SU-DHL-6 (cell line): ENCODE measurements at regions not wholly inside any gene's neighbourhood (a gene's known extent, or its start where the extent isn't known, plus 50 kb on each side); places are given as distances from the start of the nearest gene placed in this dataset.
"Not testable (repeated sequence)": the region's sequence is repeated elsewhere in the genome, so short reads cannot be mapped to it uniquely, and the experiment has no call there.

Experiments used
- H2AFZ ChIP-seq: fragments of 200-600 bp; sonication (generic); 2 replicates; pipeline ENCODE4 v1.6.1; 2014; ENCODE audit warnings: low read depth, mild to moderate bottlenecking, moderate library complexity, mixed read lengths, antibody characterized with exemption, low read length; ENCODE audit not compliant: severe bottlenecking
- H3F3A ChIP-seq: fragments of 200-600 bp; shearing (Covaris generic); 2 replicates; pipeline ENCODE4 v1.6.0; 2016; ENCODE audit warnings: antibody characterized with exemption, mild to moderate bottlenecking; ENCODE audit not compliant: insufficient read depth
- H3K27ac ChIP-seq: fragments of 200-600 bp; sonication (generic); 2 replicates; pipeline ENCODE4 v1.5.1; 2016; ENCODE audit warnings: low read depth, mild to moderate bottlenecking, low read length, moderate library complexity, mixed read lengths
- H3K27me3 ChIP-seq: fragments of 200-600 bp; sonication (generic), shearing (Covaris generic); 2 replicates; pipeline ENCODE4 v1.6.0; 2014; ENCODE audit warnings: mild to moderate bottlenecking, low read length
- H3K36me3 ChIP-seq: fragments of 200-600 bp; sonication (generic); 2 replicates; pipeline ENCODE4 v1.6.1; 2014; ENCODE audit warnings: mild to moderate bottlenecking, low read length, mixed read lengths
- H3K4me2 ChIP-seq: fragments of 300-600, 200-600 bp; shearing (Covaris generic), sonication (generic); 2 replicates; pipeline ENCODE4 v1.6.0; 2014; ENCODE audit warnings: low read length, low read depth, mild to moderate bottlenecking; ENCODE audit not compliant: poor library complexity, severe bottlenecking
- H3K4me3 ChIP-seq: fragments of 200-600 bp; sonication (generic); 2 replicates; pipeline ENCODE4 v1.5.1; 2014; ENCODE audit warnings: antibody characterized with exemption, low read length, mild to moderate bottlenecking, mixed read lengths; ENCODE audit not compliant: insufficient read depth, poor library complexity, severe bottlenecking
- H3K79me2 ChIP-seq: fragments of 200-600 bp; sonication (generic); 2 replicates; pipeline ENCODE4 v1.6.1; 2014; ENCODE audit warnings: mild to moderate bottlenecking, low read length, moderate library complexity; ENCODE audit not compliant: insufficient read depth
- H3K9ac ChIP-seq: fragments of 200-600 bp; sonication (generic); 2 replicates; pipeline ENCODE4 v1.7.0; 2014; ENCODE audit warnings: mild to moderate bottlenecking, low read length
- H3K9me2 ChIP-seq: fragments of 200-600 bp; sonication (generic); replicated peaks from 2 replicates; pipeline ENCODE4 v1.6.1; 2014; ENCODE audit warnings: low read length; ENCODE audit not compliant: insufficient read depth
- H3K9me3 ChIP-seq: fragments of 200-600 bp; sonication (generic); 2 replicates; pipeline ENCODE4 v1.6.1; 2014; ENCODE audit warnings: low read length, mixed read lengths; ENCODE audit not compliant: insufficient read depth
- H4K20me1 ChIP-seq: fragments of 200-600 bp; sonication (generic); 2 replicates; pipeline ENCODE4 v1.6.1; 2014; ENCODE audit warnings: low read depth, mild to moderate bottlenecking, antibody characterized with exemption, low read length, moderate library complexity, mixed read lengths
- CTCF ChIP-seq: fragments of 200-600 bp; sonication (generic); IDR thresholded peaks from one replicate; pipeline ENCODE4 v1.5.1; 2017; ENCODE audit warnings: antibody characterized with exemption, mild to moderate bottlenecking, low read length, moderate library complexity; ENCODE audit not compliant: insufficient read depth, poor library complexity, severe bottlenecking
- EZH2phosphoT487 ChIP-seq: fragments of 200-600 bp; sonication (generic), shearing (Covaris generic); conservative IDR thresholded peaks from 2 replicates; pipeline ENCODE4 v1.6.1; 2018; ENCODE audit warnings: mild to moderate bottlenecking, antibody characterized with exemption, low read length, moderate library complexity, mixed read lengths

GRCh38 chr16:87123356-87124001 is 193.7 kb downstream of the C16orf95 start:
- TF ChIP-seq CTCF: no peak
- TF ChIP-seq EZH2phosphoT487: no peak
- Histone ChIP-seq H3K4me2 (no peak overlapping the region), H4K20me1 (no peaks in the 10 kb centered on the region), H3K27ac (no peak overlapping the region), H2AFZ (no peak overlapping the region), H3K79me2 (no peaks in the 10 kb centered on the region), H3K9me3 (no peaks in the 10 kb centered on the region), H3K9ac (no peak overlapping the region), H3K36me3 (no peaks in the 10 kb centered on the region), H3K9me2 (no peaks in the 10 kb centered on the region), H3K4me3 (no peak overlapping the region), H3K27me3 (no peaks in the 10 kb centered on the region), H3F3A (no peaks in the 10 kb centered on the region)

GRCh38 chr16:87124405-87124804 is 192.8 kb downstream of the C16orf95 start:
- not testable (repeated sequence) for H3K27me3 ChIP-seq, H3K36me3 ChIP-seq, H3K4me2 ChIP-seq, H3K9ac ChIP-seq, H3K9me3 ChIP-seq, H4K20me1 ChIP-seq, H3F3A ChIP-seq, H3K4me3 ChIP-seq, H3K79me2 ChIP-seq, H2AFZ ChIP-seq, H3K9me2 ChIP-seq, H3K27ac ChIP-seq

GRCh38 chr16:87125206-87126155 is 191.7 kb downstream of the C16orf95 start:
- H3K79me2 ChIP-seq: no peaks in the 10 kb centered on the region
- no peak overlapping the region for H2AFZ ChIP-seq
- no peak overlapping the region for H3K27ac ChIP-seq
- H3F3A ChIP-seq: no peaks in the 10 kb centered on the region
- no peak overlapping the region for H3K9ac ChIP-seq
- no peaks in the 10 kb centered on the region for H3K36me3 ChIP-seq
- no peaks in the 10 kb centered on the region for H4K20me1 ChIP-seq
- H3K9me3 ChIP-seq: no peaks in the 10 kb centered on the region
- H3K4me2 ChIP-seq: no peak overlapping the region
- TF ChIP-seq EZH2phosphoT487: no peak
- TF ChIP-seq CTCF: no peak
- H3K9me2 ChIP-seq: no peaks in the 10 kb centered on the region
- no peak overlapping the region for H3K4me3 ChIP-seq
- H3K27me3 ChIP-seq: no peaks in the 10 kb centered on the region
